ENCODE measurements at regions not wholly inside any gene's neighbourhood (a gene's known extent, or its start where the extent isn't known, plus 50 kb on each side); places are given as distances from the start of the nearest gene placed in this dataset.

GRCh38 chr6:9875605-9876353 lies 539.1 kb downstream of the TFAP2A start:
- no peak for TF ChIP-seq CTCF (IDR thresholded peaks at IDR 0.05; ENCODE audit: low read depth, low read length, missing control alignments)
- DNase-seq (ENCODE audit: low read depth) = no peak
- in situ Hi-C loops (cut with HindIII; ENCODE audit: low sequenced_read_pairs) = no loop called here
- no peak overlapping the region for H3K4me3 ChIP-seq (ENCODE audit: low read depth, low read length)

- in situ Hi-C loops (cut with HindIII; ENCODE audit: low sequenced_read_pairs) = no loop called here
- no peak for DNase-seq (ENCODE audit: low read depth)
- no peak for TF ChIP-seq CTCF (IDR thresholded peaks at IDR 0.05; ENCODE audit: low read depth, low read length, missing control alignments)
- no peak overlapping the region for H3K4me3 ChIP-seq (ENCODE audit: low read depth, low read length)
Observed at GRCh38 chr6:9862603-9863167, 552.2 kb downstream of the TFAP2A start.

GRCh38 chr6:9851541-9852380 lies 563.1 kb downstream of the TFAP2A start:
- no peak for DNase-seq (ENCODE audit: low read depth)
- no peak for TF ChIP-seq CTCF (IDR thresholded peaks at IDR 0.05; ENCODE audit: low read depth, low read length, missing control alignments)
- in situ Hi-C loops (cut with HindIII; ENCODE audit: low sequenced_read_pairs) = no loop called here
- H3K4me3 ChIP-seq (ENCODE audit: low read depth, low read length) = no peak overlapping the region

GRCh38 chr6:9851006-9851405 lies 563.9 kb downstream of the TFAP2A start:
- no peak for TF ChIP-seq CTCF (IDR thresholded peaks at IDR 0.05; ENCODE audit: low read depth, low read length, missing control alignments)
- in situ Hi-C loops (cut with HindIII; ENCODE audit: low sequenced_read_pairs) = no loop called here
- no peak overlapping the region for H3K4me3 ChIP-seq (ENCODE audit: low read depth, low read length)
- no peak for DNase-seq (ENCODE audit: low read depth)

GRCh38 chr6:9848094-9848493 lies 566.8 kb downstream of the TFAP2A start:
- no peak for DNase-seq (ENCODE audit: low read depth)
- TF ChIP-seq CTCF (IDR thresholded peaks at IDR 0.05; ENCODE audit: low read depth, low read length, missing control alignments) = no peak
- no peak overlapping the region for H3K4me3 ChIP-seq (ENCODE audit: low read depth, low read length)
- in situ Hi-C loops (cut with HindIII; ENCODE audit: low sequenced_read_pairs) = no loop called here

GRCh38 chr6:9841886-9842725 lies 572.8 kb downstream of the TFAP2A start:
- H3K4me3 ChIP-seq (ENCODE audit: low read depth, low read length) = no peak overlapping the region
- DNase-seq (ENCODE audit: low read depth) = no peak
- TF ChIP-seq CTCF (IDR thresholded peaks at IDR 0.05; ENCODE audit: low read depth, low read length, missing control alignments) = no peak
- in situ Hi-C loops (cut with HindIII; ENCODE audit: low sequenced_read_pairs) = no loop called here
